BJ (cell line): ENCODE measurements at regions not wholly inside any gene's neighbourhood (a gene's known extent, or its start where the extent isn't known, plus 50 kb on each side); places are given as distances from the start of the nearest gene placed in this dataset.

Source experiments
- CTCF ChIA-PET: fragments of 350-600 bp; formaldehyde crosslinking; extraction: SDS; loops from one replicate; lab custom pipeline; 2021; ENCODE audit warnings: antibody characterized with exemption, inconsistent platforms; lab: Yijun Ruan, JAX
- POLR2A ChIA-PET: fragments of 300-600 bp; sonication (Branson Sonifier 250); formaldehyde crosslinking; extraction: SDS; loops from one replicate; lab custom pipeline; 2021; ENCODE audit warnings: antibody characterized with exemption; lab: Charles Lee
- DNase-seq: peaks from one replicate; pipeline ENCODE4 v3.0.0-alpha.2; 2011; ENCODE audit warnings: low read depth
- H3K27me3 ChIP-seq: 2 replicates; pipeline ENCODE4 v1.6.0; 2011; ENCODE audit warnings: low read length; ENCODE audit not compliant: control insufficient read depth, insufficient read depth
- H3K36me3 ChIP-seq: 2 replicates; pipeline ENCODE4 v1.5.1; 2011; ENCODE audit warnings: low read length; ENCODE audit not compliant: control insufficient read depth, insufficient read depth
- H3K4me3 ChIP-seq: 2 replicates; pipeline ENCODE4 v1.5.1; 2011; ENCODE audit warnings: low read depth, mild to moderate bottlenecking, control low read depth, low read length
- CTCF ChIP-seq: IDR thresholded peaks from 2 replicates; pipeline ENCODE4 v1.5.1; 2011; ENCODE audit warnings: low read depth, mild to moderate bottlenecking, control low read depth, inconsistent platforms, low read length, moderate library complexity; ENCODE audit not compliant: insufficient read depth

DNA sequence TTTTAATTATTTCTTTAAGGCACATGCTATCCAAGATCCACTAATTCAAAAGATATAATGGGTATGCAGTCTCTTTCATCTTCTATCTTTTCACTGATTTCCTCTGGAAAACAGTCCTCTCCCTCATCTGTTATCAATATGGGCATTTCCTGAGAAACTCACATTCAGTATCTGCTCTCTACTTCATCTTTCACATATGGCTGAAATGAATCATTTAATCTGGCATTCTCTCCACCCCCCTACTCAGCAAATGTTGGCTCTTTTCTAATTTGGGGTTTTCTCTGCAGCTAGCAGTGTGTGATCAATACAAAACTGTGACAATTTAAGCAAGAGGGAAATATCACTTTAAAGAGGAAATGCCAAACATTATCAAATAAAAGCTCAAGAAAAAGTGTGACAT lies 157.1 kb upstream of the TMTC1 start:
- no peaks in the 10 kb centered on the region for H3K36me3 ChIP-seq
- ChIA-PET POLR2A (no interaction called here), CTCF (no interaction called here)
- no peak for TF ChIP-seq CTCF
- H3K4me3 ChIP-seq: no peak overlapping the region
- no peak for DNase-seq
- no peaks in the 10 kb centered on the region for H3K27me3 ChIP-seq

DNA sequence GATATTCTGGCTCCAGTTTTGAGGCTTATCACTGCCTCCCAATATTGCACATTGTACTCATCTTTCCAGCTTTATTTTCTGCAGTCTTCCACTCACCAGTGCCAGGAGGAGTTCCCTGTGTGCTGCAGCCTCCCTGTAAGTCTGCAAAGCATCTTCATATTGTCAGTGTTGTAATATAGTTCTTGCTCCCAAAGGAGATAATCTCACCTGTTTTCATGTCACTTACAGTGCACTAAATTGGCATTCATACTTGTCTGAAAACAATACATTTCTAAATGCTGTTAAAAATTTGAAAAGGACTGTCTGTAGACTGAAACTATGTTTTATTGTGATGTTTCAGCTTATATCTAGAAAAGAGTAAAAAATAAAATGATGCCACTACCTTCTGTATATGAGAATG lies 146.8 kb upstream of the TMTC1 start:
- Histone ChIP-seq H3K27me3 (no peaks in the 10 kb centered on the region), H3K4me3 (no peak overlapping the region), H3K36me3 (no peaks in the 10 kb centered on the region)
- CTCF ChIA-PET: no interaction called here
- no peak for DNase-seq
- POLR2A ChIA-PET: no interaction called here
- TF ChIP-seq CTCF: no peak

DNA sequence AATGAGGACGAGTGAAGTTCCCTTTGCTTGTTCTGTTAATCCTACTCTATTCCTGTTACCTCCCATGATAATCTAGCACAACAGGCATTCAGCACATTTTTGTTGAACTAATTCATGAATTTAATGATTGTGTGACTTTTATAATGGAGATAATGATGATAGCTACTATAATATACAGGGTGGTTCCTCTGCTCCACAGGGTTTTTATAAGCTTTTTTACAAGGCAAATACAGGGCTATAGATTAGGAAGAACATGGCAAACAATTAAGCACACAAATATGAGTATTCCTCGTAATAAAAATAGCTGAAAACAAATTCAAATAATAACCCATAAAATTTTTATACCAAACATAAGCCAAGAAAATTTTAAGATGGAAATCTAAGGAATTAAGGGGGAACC lies 145.6 kb upstream of the TMTC1 start:
- H3K27me3 ChIP-seq: no peaks in the 10 kb centered on the region
- POLR2A ChIA-PET: no interaction called here
- no peak for TF ChIP-seq CTCF
- CTCF ChIA-PET: no interaction called here
- H3K36me3 ChIP-seq: no peaks in the 10 kb centered on the region
- DNase-seq: no peak
- H3K4me3 ChIP-seq: no peak overlapping the region

- ChIA-PET CTCF (no interaction called here), POLR2A (no interaction called here)
- H3K36me3 ChIP-seq: no peaks in the 10 kb centered on the region
- DNase-seq: no peak
- no peak for TF ChIP-seq CTCF
- H3K27me3 ChIP-seq: no peaks in the 10 kb centered on the region
- H3K4me3 ChIP-seq: no peak overlapping the region
These were observed 137.6 kb upstream of the TMTC1 start for GRCh38 chr12:29921307-29921706.

DNA sequence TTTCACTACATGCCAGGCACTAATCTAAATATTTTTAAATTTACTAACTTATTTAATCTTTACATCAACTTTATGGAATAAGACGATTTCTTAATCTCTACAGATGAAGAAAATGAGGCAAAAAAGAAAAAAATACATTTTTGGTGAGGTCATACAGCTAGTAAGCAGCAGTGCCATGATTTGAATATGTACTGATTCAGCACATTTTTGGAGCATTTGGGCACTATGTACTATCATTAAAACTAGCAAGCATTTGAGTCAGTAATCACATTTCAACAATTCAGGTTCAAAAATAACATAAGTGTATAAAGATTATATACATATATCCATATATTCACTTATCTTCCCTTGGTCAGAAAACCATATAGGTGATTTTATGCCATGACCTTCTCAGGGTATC lies 124.4 kb upstream of the TMTC1 start:
- H3K36me3 ChIP-seq: no peaks in the 10 kb centered on the region
- CTCF ChIA-PET: interaction anchor here (0.6 kb wide), 1 partner anchor 736 kb away, joined by 4 read pairs; no protein-coding TSS in a partner anchor
- no peak for TF ChIP-seq CTCF

More for the DNA sequence above, 124.4 kb upstream of the TMTC1 start:
- POLR2A ChIA-PET: no interaction called here
- DNase-seq: no peak
- Histone ChIP-seq H3K4me3 (no peak overlapping the region), H3K27me3 (no peaks in the 10 kb centered on the region)
